Neural progenitor cell (in vitro differentiated cells): ENCODE measurements at regions not wholly inside any gene's neighbourhood (a gene's known extent, or its start where the extent isn't known, plus 50 kb on each side); places are given as distances from the start of the nearest gene placed in this dataset.
A peak's percentile ranks its signal among the peaks of the same experiment; 100 is the strongest.

ENCODE experiments used
- DNase-seq: peaks from one replicate; pipeline ENCODE4 v3.0.0-alpha.2; 2016; ENCODE audit warnings: low spot score
- H2AFZ ChIP-seq: fragments of 200-600 bp; sonication (generic); replicated peaks from 2 replicates; pipeline ENCODE4 v1.6.1; 2016; ENCODE audit warnings: antibody characterized with exemption
- H3F3A ChIP-seq: fragments of 200-600 bp; sonication (generic); 2 replicates; pipeline ENCODE4 v1.6.1; 2016; ENCODE audit warnings: antibody characterized with exemption, low read depth
- H3K27ac ChIP-seq: fragments of 200-600 bp; sonication (generic); 2 replicates; pipeline ENCODE4 v1.5.1; 2016; ENCODE audit warnings: mild to moderate bottlenecking
- H3K27me3 ChIP-seq: fragments of 200-600 bp; sonication (generic); 2 replicates; pipeline ENCODE4 v1.6.1; 2016; ENCODE audit warnings: mild to moderate bottlenecking, moderate library complexity
- H3K36me3 ChIP-seq: fragments of 200-600 bp; sonication (generic); 2 replicates; pipeline ENCODE4 v1.5.1; 2016
- H3K4me1 ChIP-seq: fragments of 200-600 bp; sonication (generic); 2 replicates; pipeline ENCODE4 v1.6.1; 2016; ENCODE audit warnings: mixed run types
- H3K4me2 ChIP-seq: fragments of 200-600 bp; sonication (generic); 2 replicates; pipeline ENCODE4 v1.6.1; 2016
- H3K4me3 ChIP-seq: fragments of 200-600 bp; sonication (generic); 2 replicates; pipeline ENCODE4 v1.5.1; 2016
- H3K79me2 ChIP-seq: fragments of 200-600 bp; sonication (generic); 2 replicates; pipeline ENCODE4 v1.6.1; 2016; ENCODE audit warnings: low read depth
- H3K9ac ChIP-seq: fragments of 200-600 bp; sonication (generic); 2 replicates; pipeline ENCODE4 v1.6.1; 2016
- H3K9me3 ChIP-seq: fragments of 200-600 bp; sonication (generic); 2 replicates; pipeline ENCODE4 v1.5.1; 2016; ENCODE audit warnings: low read depth
- H4K20me1 ChIP-seq: fragments of 200-600 bp; sonication (generic); 2 replicates; pipeline ENCODE4 v1.6.1; 2016; ENCODE audit warnings: low read depth
- H3K27ac Mint-ChIP-seq: 3 replicates; pipeline ENCODE4 v1.8.0; 2021; ENCODE audit warnings: mixed read lengths
- H3K27me3 Mint-ChIP-seq: 2 replicates; pipeline ENCODE4 v1.8.0; 2022; ENCODE audit warnings: low read depth, mild to moderate bottlenecking, inconsistent platforms, moderate library complexity, mixed read lengths; ENCODE audit not compliant: insufficient read depth
- H3K36me3 Mint-ChIP-seq: 3 replicates; pipeline ENCODE4 v1.8.0; 2021; ENCODE audit warnings: mixed read lengths
- H3K4me1 Mint-ChIP-seq: 3 replicates; pipeline ENCODE4 v1.8.0; 2021; ENCODE audit warnings: mixed read lengths
- H3K4me3 Mint-ChIP-seq: 3 replicates; pipeline ENCODE4 v1.8.0; 2021; ENCODE audit warnings: mild to moderate bottlenecking, moderate library complexity, mixed read lengths
- H3K9me3 Mint-ChIP-seq: 3 replicates; pipeline ENCODE4 v1.8.0; 2020; ENCODE audit warnings: mixed read lengths
- CTCF ChIP-seq: fragments of 200-600 bp; sonication (generic); IDR thresholded peaks from 2 replicates; pipeline ENCODE4 v1.5.1; 2017; ENCODE audit warnings: antibody characterized with exemption, mild to moderate bottlenecking
- EZH2 ChIP-seq: fragments of 200-600 bp; sonication (generic); IDR thresholded peaks from 2 replicates; pipeline ENCODE4 v1.6.1; 2017; ENCODE audit warnings: antibody characterized with exemption, mild to moderate bottlenecking, moderate library complexity
- EZH2phosphoT487 ChIP-seq: fragments of 200-600 bp; sonication (generic); IDR thresholded peaks from 2 replicates; pipeline ENCODE4 v1.6.1; 2017; ENCODE audit warnings: antibody characterized with exemption

- no peak overlapping the region for H3K27ac Mint-ChIP-seq
- H3K27me3 Mint-ChIP-seq, result no peaks in the 10 kb centered on the region
- H3K4me1 Mint-ChIP-seq, result no peaks in the 10 kb centered on the region
- TF ChIP-seq EZH2phosphoT487, result no peak
- peak; percentile 55 for TF ChIP-seq CTCF
- no peak for TF ChIP-seq EZH2
- H3K9me3 Mint-ChIP-seq, result no peaks in the 10 kb centered on the region
- Histone ChIP-seq H4K20me1 (no peaks in the 10 kb centered on the region), H3K27ac (no peak overlapping the region), H2AFZ (no peak overlapping the region), H3K4me2 (no peak overlapping the region), H3K79me2 (no peaks in the 10 kb centered on the region), H3K4me1 (no peaks in the 10 kb centered on the region), H3F3A (no peaks in the 10 kb centered on the region), H3K9ac (no peak overlapping the region), H3K9me3 (no peaks in the 10 kb centered on the region), H3K27me3 (no peaks in the 10 kb centered on the region), H3K4me3 (no peak overlapping the region), H3K36me3 (no peaks in the 10 kb centered on the region)
- no peak overlapping the region for H3K4me3 Mint-ChIP-seq
- peak; percentile 54 for DNase-seq
- H3K36me3 Mint-ChIP-seq, result no peaks in the 10 kb centered on the region
Observed at GRCh38 chr2:82344670-82345069, 2040.1 kb upstream of the LRRTM1 start.

GRCh38 chr2:82342356-82342755 is 2037.8 kb upstream of the LRRTM1 start:
- H4K20me1 ChIP-seq, result no peaks in the 10 kb centered on the region
- H3K4me2 ChIP-seq, result no peak overlapping the region
- no peaks in the 10 kb centered on the region for H3K9me3 ChIP-seq
- H3K36me3 ChIP-seq, result no peaks in the 10 kb centered on the region
- Mint-ChIP-seq H3K9me3 (no peaks in the 10 kb centered on the region), H3K4me1 (no peaks in the 10 kb centered on the region), H3K27ac (no peak overlapping the region), H3K4me3 (no peak overlapping the region), H3K27me3 (no peaks in the 10 kb centered on the region), H3K36me3 (no peaks in the 10 kb centered on the region)
- no peaks in the 10 kb centered on the region for H3K27me3 ChIP-seq
- no peak overlapping the region for H3K27ac ChIP-seq
- no peaks in the 10 kb centered on the region for H3K4me1 ChIP-seq
- H3K79me2 ChIP-seq, result no peaks in the 10 kb centered on the region
- no peak for DNase-seq
- TF ChIP-seq CTCF, result no peak
- no peak for TF ChIP-seq EZH2
- TF ChIP-seq EZH2phosphoT487, result no peak
- no peak overlapping the region for H3K4me3 ChIP-seq
- no peak overlapping the region for H3K9ac ChIP-seq
- H2AFZ ChIP-seq, result no peak overlapping the region
- H3F3A ChIP-seq, result no peaks in the 10 kb centered on the region

- Mint-ChIP-seq H3K36me3 (no peaks in the 10 kb centered on the region), H3K9me3 (no peaks in the 10 kb centered on the region), H3K27ac (no peak overlapping the region), H3K4me3 (no peak overlapping the region), H3K27me3 (no peaks in the 10 kb centered on the region), H3K4me1 (no peaks in the 10 kb centered on the region)
- no peak overlapping the region for H3K27ac ChIP-seq
- no peaks in the 10 kb centered on the region for H3K4me1 ChIP-seq
- no peaks in the 10 kb centered on the region for H3K36me3 ChIP-seq
- no peaks in the 10 kb centered on the region for H4K20me1 ChIP-seq
- H3F3A ChIP-seq, result no peaks in the 10 kb centered on the region
- no peak overlapping the region for H3K4me3 ChIP-seq
- no peak overlapping the region for H3K4me2 ChIP-seq
- DNase-seq, result no peak
- no peak overlapping the region for H2AFZ ChIP-seq
- peaks cover 5% of the 10 kb centered on the region for H3K9me3 ChIP-seq
- no peak overlapping the region for H3K9ac ChIP-seq
- H3K27me3 ChIP-seq, result no peaks in the 10 kb centered on the region
- no peak for TF ChIP-seq EZH2
- TF ChIP-seq EZH2phosphoT487, result no peak
- no peak for TF ChIP-seq CTCF
- H3K79me2 ChIP-seq, result no peaks in the 10 kb centered on the region
Observed at GRCh38 chr2:82340578-82341053, 2036.1 kb upstream of the LRRTM1 start.
